OCI-LY1 (cell line): ENCODE measurements at regions not wholly inside any gene's neighbourhood (a gene's known extent, or its start where the extent isn't known, plus 50 kb on each side); places are given as distances from the start of the nearest gene placed in this dataset.

Experiments
- H2AFZ ChIP-seq: fragments of 200-600 bp; sonication (generic), shearing (Covaris generic); 2 replicates; pipeline ENCODE4 v1.6.0; 2014; ENCODE audit warnings: antibody characterized with exemption, mild to moderate bottlenecking, low read length
- H3F3A ChIP-seq: fragments of 200-600 bp; sonication (generic), shearing (Covaris generic); 2 replicates; pipeline ENCODE4 v1.6.0; 2014; ENCODE audit warnings: mild to moderate bottlenecking, antibody characterized with exemption, low read length, moderate library complexity; ENCODE audit not compliant: insufficient read depth
- H3K27ac ChIP-seq: fragments of 200-600 bp; sonication (generic); 2 replicates; pipeline ENCODE4 v1.5.1; 2014; ENCODE audit warnings: low read length, mixed run types, mild to moderate bottlenecking, low read depth; ENCODE audit not compliant: poor library complexity, severe bottlenecking
- H3K27me3 ChIP-seq: fragments of 200-600 bp; sonication (generic); 2 replicates; pipeline ENCODE4 v1.6.0; 2014; ENCODE audit warnings: antibody characterized with exemption, mild to moderate bottlenecking, low read length, moderate library complexity; ENCODE audit not compliant: insufficient read depth
- H3K36me3 ChIP-seq: fragments of 200-600 bp; sonication (generic); 2 replicates; pipeline ENCODE4 v1.6.1; 2014; ENCODE audit warnings: mild to moderate bottlenecking, antibody characterized with exemption, low read length, moderate library complexity, mixed read lengths; ENCODE audit not compliant: insufficient read depth
- H3K4me1 ChIP-seq: fragments of 200-600 bp; sonication (generic); 2 replicates; pipeline ENCODE4 v1.5.1; 2014; ENCODE audit warnings: mild to moderate bottlenecking, low read length, moderate library complexity; ENCODE audit not compliant: insufficient read depth, severe bottlenecking
- H3K4me2 ChIP-seq: fragments of 200-600 bp; sonication (generic), shearing (Covaris generic); 2 replicates; pipeline ENCODE4 v1.6.1; 2014; ENCODE audit warnings: low read length
- H3K4me3 ChIP-seq: fragments of 200-600 bp; sonication (generic); 2 replicates; pipeline ENCODE4 v1.5.1; 2014; ENCODE audit warnings: low read length, low read depth, mild to moderate bottlenecking, mixed read lengths; ENCODE audit not compliant: poor library complexity, severe bottlenecking
- H3K79me2 ChIP-seq: fragments of 200-600 bp; shearing (Covaris generic); 2 replicates; pipeline ENCODE4 v1.6.1; 2016; ENCODE audit warnings: mixed run types, low read length, mixed read lengths; ENCODE audit not compliant: insufficient read depth
- H3K9ac ChIP-seq: fragments of 200-600 bp; sonication (generic), shearing (Covaris generic); 2 replicates; pipeline ENCODE4 v1.6.1; 2014; ENCODE audit warnings: mild to moderate bottlenecking, low read length, mixed read lengths
- H3K9me2 ChIP-seq: fragments of 200-600 bp; sonication (generic), shearing (Covaris generic); 2 replicates; pipeline ENCODE4 v1.6.1; 2014; ENCODE audit warnings: low read depth, mild to moderate bottlenecking, low read length, mixed read lengths
- H3K9me3 ChIP-seq: fragments of 200-600 bp; shearing (Covaris generic); 2 replicates; pipeline ENCODE4 v1.6.1; 2014; ENCODE audit warnings: low read length, mixed read lengths
- H4K20me1 ChIP-seq: fragments of 200-600 bp; sonication (generic), shearing (Covaris generic); 2 replicates; pipeline ENCODE4 v1.6.0; 2016; ENCODE audit warnings: mild to moderate bottlenecking, low read length; ENCODE audit not compliant: insufficient read depth
- EZH2 ChIP-seq: fragments of 200-600 bp; sonication (generic), shearing (Covaris generic); IDR thresholded peaks from 2 replicates; pipeline ENCODE4 v1.8.0; 2017; ENCODE audit warnings: borderline replicate concordance, mixed run types, mild to moderate bottlenecking, antibody characterized with exemption, low read length, moderate library complexity, mixed read lengths
- TF ChIP-seq, protein P1 (sequence below): fragments of 200-600 bp; sonication (generic), shearing (Covaris generic); IDR thresholded peaks from 2 replicates; pipeline ENCODE4 v1.5.1; 2017; ENCODE audit warnings: mild to moderate bottlenecking, antibody characterized with exemption, low read length, moderate library complexity, mixed read lengths

DNA sequence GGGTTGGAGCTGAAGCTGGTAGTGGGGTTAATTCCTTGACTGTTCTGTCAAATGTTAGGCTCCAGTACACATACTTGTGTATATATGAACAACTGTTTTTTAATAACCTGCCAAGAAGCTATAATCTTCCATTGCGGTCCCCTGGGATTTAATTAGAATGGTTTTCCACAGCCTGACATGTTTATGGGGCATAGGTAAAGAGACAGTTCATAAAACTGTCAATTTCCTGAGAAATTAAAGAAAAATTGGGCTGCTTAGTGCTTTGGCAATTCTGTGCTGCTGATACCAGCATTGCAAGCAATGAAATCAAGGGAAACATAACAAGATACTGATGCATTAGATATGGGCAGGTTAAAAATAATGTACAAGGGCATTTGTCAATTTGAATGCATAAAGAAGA lies 314.1 kb upstream of the SLC35B3 start:
- H3K4me2 ChIP-seq: no peak overlapping the region
- H4K20me1 ChIP-seq: no peaks in the 10 kb centered on the region
- H3K36me3 ChIP-seq: no peaks in the 10 kb centered on the region
- H3K27ac ChIP-seq: no peak overlapping the region
- H3K9ac ChIP-seq: no peak overlapping the region
- H3K9me2 ChIP-seq: no peaks in the 10 kb centered on the region
- no peaks in the 10 kb centered on the region for H3K9me3 ChIP-seq
- TF ChIP-seq, protein P1, sequence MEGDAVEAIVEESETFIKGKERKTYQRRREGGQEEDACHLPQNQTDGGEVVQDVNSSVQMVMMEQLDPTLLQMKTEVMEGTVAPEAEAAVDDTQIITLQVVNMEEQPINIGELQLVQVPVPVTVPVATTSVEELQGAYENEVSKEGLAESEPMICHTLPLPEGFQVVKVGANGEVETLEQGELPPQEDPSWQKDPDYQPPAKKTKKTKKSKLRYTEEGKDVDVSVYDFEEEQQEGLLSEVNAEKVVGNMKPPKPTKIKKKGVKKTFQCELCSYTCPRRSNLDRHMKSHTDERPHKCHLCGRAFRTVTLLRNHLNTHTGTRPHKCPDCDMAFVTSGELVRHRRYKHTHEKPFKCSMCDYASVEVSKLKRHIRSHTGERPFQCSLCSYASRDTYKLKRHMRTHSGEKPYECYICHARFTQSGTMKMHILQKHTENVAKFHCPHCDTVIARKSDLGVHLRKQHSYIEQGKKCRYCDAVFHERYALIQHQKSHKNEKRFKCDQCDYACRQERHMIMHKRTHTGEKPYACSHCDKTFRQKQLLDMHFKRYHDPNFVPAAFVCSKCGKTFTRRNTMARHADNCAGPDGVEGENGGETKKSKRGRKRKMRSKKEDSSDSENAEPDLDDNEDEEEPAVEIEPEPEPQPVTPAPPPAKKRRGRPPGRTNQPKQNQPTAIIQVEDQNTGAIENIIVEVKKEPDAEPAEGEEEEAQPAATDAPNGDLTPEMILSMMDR: no peak
- TF ChIP-seq EZH2: no peak
- no peaks in the 10 kb centered on the region for H3F3A ChIP-seq
- no peak overlapping the region for H2AFZ ChIP-seq
- no peaks in the 10 kb centered on the region for H3K4me1 ChIP-seq
- no peaks in the 10 kb centered on the region for H3K27me3 ChIP-seq
- H3K79me2 ChIP-seq: no peaks in the 10 kb centered on the region
- H3K4me3 ChIP-seq: no peak overlapping the region

DNA sequence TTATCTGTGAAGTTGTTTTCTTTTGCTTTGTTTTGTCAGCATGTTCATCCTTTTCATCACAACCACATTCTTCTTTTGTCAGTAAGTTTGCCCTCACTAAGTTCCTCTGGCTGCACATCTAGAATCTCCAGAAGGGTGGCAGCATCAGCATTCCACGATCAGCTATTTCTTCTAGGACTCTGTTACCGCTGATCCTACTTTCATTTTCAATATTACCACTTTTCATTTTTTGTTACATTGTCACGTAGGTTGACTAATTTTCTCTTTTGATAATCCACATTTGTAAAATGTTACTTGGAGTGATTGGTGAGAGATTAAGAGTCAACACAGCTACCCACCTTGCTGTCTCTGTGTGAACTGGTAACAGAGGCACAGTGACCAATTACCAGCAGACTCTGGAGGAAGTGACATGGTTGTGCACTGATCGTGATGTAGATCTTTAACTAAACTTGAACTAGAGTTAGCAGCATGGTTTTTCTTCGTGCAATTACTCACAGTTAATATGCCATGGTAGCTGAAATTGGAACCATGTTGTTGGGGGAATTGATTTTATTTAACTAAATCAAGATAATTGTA lies 307.9 kb upstream of the SLC35B3 start:
- H4K20me1 ChIP-seq: no peaks in the 10 kb centered on the region
- H3K4me1 ChIP-seq: no peaks in the 10 kb centered on the region
- H3K9me3 ChIP-seq: no peaks in the 10 kb centered on the region
- no peaks in the 10 kb centered on the region for H3F3A ChIP-seq
- no peak overlapping the region for H2AFZ ChIP-seq
- H3K4me2 ChIP-seq: no peak overlapping the region; the same call in 1 of the 2 replicates
- H3K27me3 ChIP-seq: no peaks in the 10 kb centered on the region
- H3K36me3 ChIP-seq: no peaks in the 10 kb centered on the region
- no peak overlapping the region for H3K4me3 ChIP-seq
- H3K9ac ChIP-seq: no peak overlapping the region
- TF ChIP-seq, protein P1: no peak
- no peak for TF ChIP-seq EZH2
- no peaks in the 10 kb centered on the region for H3K9me2 ChIP-seq
- H3K79me2 ChIP-seq: no peaks in the 10 kb centered on the region
- no peak overlapping the region for H3K27ac ChIP-seq

DNA sequence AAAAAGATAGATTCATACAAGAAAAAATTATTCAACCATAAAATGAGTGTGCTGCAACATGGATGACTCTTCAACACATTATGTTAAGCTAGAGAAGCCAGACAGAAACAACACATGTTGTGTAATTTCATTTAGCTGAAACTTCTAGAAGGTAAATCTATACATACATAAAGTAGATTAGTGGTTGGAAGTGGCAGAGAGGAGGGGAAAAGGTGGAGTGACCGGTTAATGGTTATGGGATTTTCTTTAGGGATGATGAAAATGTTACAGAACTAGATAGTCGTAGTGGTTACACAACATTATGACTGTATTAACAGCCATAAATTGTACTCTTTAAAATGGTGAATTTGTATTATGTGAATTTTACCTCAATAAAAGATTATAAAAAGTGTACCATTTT lies 304.1 kb upstream of the SLC35B3 start:
- Histone ChIP-seq H3K9ac (no peak overlapping the region), H3K27me3 (no peaks in the 10 kb centered on the region), H3K36me3 (no peaks in the 10 kb centered on the region), H3K79me2 (no peaks in the 10 kb centered on the region), H3K27ac (no peak overlapping the region), H3K4me1 (no peaks in the 10 kb centered on the region), H4K20me1 (no peaks in the 10 kb centered on the region), H3K4me2 (no peak overlapping the region), H3K9me3 (no peaks in the 10 kb centered on the region), H2AFZ (no peak overlapping the region), H3F3A (no peaks in the 10 kb centered on the region), H3K4me3 (no peak overlapping the region), H3K9me2 (no peaks in the 10 kb centered on the region)
- TF ChIP-seq, protein P1: no peak
- TF ChIP-seq EZH2: no peak
